GM18508 (cell line): ENCODE measurements at regions not wholly inside any gene's neighbourhood (a gene's known extent, or its start where the extent isn't known, plus 50 kb on each side); places are given as distances from the start of the nearest gene placed in this dataset.
"Not testable (repeated sequence)": the region's sequence is repeated elsewhere in the genome, so short reads cannot be mapped to it uniquely, and the experiment has no call there.

ENCODE experiments used
- ATAC-seq: cut with Tn5 transposase; IDR thresholded peaks from one replicate; pipeline ENCODE4 v1.9.1; 2021; ENCODE audit warnings: moderate number of reproducible peaks; ENCODE audit not compliant: insufficient read depth, unreplicated experiment

- no peak for ATAC-seq
Observed at GRCh38 chr1:95850165-95850649, 616.2 kb downstream of the RWDD3 start.

- ATAC-seq: no peak
Observed at GRCh38 chr1:95850763-95851162, 616.8 kb downstream of the RWDD3 start.

GRCh38 chr1:95852483-95853070 is 618.6 kb downstream of the RWDD3 start:
- no peak for ATAC-seq

GRCh38 chr1:95854457-95854856 is 620.4 kb downstream of the RWDD3 start:
- ATAC-seq: no peak

DNA sequence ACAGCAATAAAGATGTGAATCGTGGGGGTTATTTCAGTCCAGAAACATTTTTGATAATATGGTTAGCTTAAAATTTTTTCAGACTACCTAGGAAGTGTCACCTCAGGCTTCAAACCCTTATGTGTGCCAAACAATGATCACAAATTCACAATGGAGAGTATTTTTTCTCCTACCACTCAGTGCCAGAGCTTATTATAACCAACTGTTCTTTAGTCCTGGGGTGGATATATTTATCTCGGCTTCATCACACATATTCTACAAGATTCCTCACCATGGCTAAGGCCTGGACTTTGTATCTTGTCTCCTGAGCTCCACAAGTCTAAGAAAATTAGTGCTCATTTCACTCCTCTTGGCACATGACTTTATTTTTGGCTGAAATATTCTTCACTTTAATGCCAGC is 629.1 kb downstream of the RWDD3 start:
- ATAC-seq: no peak

DNA sequence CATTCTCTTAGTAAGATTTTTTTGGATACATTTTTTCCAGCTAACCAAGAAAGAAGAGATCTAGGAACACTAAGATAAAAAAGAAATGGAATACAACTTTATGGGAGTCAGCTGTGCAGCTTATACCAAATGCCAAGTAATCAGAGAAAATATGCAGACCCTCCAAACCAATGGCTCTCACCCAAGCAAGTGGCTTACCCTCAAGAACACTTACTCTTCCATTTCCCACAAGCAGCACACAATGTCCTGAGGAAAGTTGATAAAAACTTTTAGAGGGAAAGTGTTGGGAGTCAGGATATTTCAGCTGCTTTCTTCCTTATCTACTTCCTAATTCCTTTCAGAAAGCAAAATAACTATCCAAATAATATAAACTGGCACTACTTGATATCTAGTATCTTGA is 631.8 kb downstream of the RWDD3 start:
- no peak for ATAC-seq

DNA sequence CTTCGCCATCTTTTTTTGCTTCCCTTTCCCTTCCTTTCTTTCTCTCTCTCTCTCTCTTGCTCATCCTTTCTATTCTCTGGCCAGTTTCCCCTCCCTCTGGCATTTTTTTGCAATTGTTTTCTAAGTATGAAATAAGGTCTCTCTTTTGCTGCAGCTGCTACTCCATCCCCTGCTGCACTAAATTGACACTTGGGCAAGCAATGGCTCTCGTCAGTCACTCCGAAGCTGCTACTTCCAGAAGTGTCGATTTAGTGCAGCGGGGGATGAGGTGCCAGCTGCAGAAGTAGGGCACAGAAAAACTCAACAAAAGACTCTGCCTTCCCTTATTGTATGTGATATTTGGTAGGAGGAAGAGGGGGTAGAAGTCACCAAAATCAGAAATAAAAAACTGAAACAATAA is 642.3 kb downstream of the RWDD3 start:
- no peak for ATAC-seq

- ATAC-seq: no peak
Observed at GRCh38 chr1:95879498-95880050, 645.6 kb downstream of the RWDD3 start.

GRCh38 chr1:95888941-95889390 is 655.0 kb downstream of the RWDD3 start:
- no peak for ATAC-seq

- ATAC-seq: no peak
Observed at GRCh38 chr1:95889400-95889799, 655.4 kb downstream of the RWDD3 start.

GRCh38 chr1:95893921-95894320 is 659.9 kb downstream of the RWDD3 start:
- no peak for ATAC-seq

GRCh38 chr1:95903060-95903459 is 669.0 kb downstream of the RWDD3 start:
- ATAC-seq: no peak

- no peak for ATAC-seq
Observed at GRCh38 chr1:95905818-95906395, 671.9 kb downstream of the RWDD3 start.

- not testable (repeated sequence) for ATAC-seq
Observed at GRCh38 chr1:95911739-95912138, 677.7 kb downstream of the RWDD3 start.

DNA sequence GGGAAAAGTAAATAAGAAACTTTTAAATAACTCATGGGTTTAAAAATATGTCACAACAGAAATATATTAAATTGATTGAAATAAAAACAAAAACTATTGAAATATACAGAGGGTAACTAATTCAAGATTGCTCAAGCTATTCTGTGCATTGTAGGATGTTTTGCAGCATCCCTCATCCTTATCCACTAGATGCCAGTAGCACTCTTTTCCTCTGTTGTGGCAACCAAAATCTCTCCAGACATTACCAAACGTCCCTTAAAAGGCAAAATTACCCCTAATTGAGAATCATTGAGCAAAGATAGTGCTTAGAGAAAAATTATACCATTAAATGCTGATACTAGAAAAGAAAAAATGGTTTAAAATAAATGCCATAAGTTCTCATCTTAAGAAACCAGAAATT is 682.6 kb downstream of the RWDD3 start:
- ATAC-seq: no peak

DNA sequence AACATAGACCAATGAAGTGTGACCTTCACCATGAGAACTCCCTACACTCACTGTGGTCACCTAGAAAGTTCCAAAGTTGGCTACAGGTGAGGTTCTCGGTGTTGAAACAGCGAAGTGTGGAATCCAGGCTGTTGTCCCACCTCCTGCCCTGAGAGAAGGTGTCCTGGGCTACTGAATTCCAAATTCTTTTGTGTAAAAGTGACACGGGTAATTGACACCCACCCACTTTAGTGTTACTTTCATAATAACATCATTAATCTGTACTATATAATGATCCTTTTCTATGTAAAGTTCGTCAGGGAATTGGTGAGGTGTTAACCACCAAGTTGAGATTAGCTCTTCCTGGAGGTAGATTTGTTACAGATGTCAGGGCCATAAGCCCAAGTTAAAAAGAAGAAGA is 690.7 kb downstream of the RWDD3 start:
- ATAC-seq: no peak

DNA sequence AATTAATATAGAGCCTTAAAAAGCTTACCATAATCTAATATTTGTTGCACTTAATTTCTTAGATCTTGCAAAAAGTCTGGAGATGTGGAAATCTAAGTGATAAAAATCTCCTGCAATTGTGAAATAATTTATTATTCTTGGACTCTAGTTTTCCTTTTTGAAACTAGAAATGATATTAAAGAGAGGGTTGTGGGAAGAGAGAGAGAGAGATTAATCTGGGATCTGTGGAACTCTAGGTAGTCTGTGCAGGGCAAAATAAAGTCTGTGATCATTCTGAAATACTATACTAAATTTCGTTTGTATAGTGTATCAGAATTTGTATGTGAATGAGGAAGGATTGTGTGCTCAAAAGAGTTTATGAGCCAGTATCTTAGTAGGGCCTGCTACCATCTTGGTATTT is 692.3 kb downstream of the RWDD3 start:
- no peak for ATAC-seq

DNA sequence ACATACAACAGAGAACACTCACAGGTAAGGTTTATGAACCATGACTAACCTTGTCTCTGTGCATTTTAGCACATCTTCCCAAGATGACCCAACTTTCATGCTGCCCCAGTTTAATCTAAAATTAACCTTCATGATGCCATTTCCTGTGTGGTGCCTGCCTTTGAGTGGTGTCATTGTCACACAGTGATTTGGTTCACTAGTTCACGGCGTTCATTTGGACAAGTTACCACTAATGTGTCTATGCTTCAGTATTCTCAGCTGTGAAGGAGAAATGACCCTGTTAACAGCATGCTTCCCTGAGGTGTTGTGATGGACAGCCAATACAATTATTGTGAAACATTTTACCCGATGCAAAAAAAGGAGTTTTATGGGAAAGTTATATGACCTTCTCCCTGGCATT is 693.1 kb downstream of the RWDD3 start:
- no peak for ATAC-seq

DNA sequence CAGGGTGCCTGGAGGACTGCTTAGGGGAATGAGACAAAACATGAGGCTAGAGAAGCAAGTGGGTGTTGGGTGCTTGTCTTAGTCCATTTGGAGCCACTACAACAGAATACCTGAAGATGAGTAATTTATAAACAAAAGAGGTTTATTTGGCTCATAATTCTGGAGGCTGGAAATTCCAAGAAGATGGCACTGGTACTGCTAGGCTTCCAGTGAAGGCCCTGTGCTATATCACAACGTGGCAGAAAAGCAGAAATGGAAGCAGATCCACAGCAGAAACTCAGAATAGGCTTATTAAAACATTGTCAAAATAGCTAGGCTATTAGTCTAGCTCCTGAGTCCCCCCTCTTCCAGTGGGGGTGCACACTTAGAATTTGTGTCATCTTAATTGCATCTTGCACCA is 701.7 kb downstream of the RWDD3 start:
- no peak for ATAC-seq

GRCh38 chr1:95941121-95941798 is 707.2 kb downstream of the RWDD3 start:
- ATAC-seq: no peak

GRCh38 chr1:95948023-95948422 is 714.0 kb downstream of the RWDD3 start:
- ATAC-seq: no peak
